ENCODE measurements at regions not wholly inside any gene's neighbourhood (a gene's known extent, or its start where the extent isn't known, plus 50 kb on each side); places are given as distances from the start of the nearest gene placed in this dataset.

- TF ChIP-seq CTCF (IDR thresholded peaks at IDR 0.05) (no peak), POLR2AphosphoS5 (IDR thresholded peaks at IDR 0.05) (no peak), POLR2A (IDR thresholded peaks at IDR 0.05) (no peak), EP300 (IDR thresholded peaks at IDR 0.05; ENCODE audit: low read depth) (no peak)
Observed at GRCh38 chr5:3346111-3346820, 249.4 kb upstream of the IRX1 start.

Measured in transverse colon (tissue), 4 donors.